ENCODE measurements at regions not wholly inside any gene's neighbourhood (a gene's known extent, or its start where the extent isn't known, plus 50 kb on each side); places are given as distances from the start of the nearest gene placed in this dataset.

GRCh38 chr3:94739420-94739819 lies 676.6 kb downstream of the NSUN3 start:
- no peaks in the 10 kb centered on the region for H3K4me1 ChIP-seq (ENCODE audit: control insufficient read depth in 5 of 5, insufficient read depth in 5 of 5, low read length in 5 of 5)
- no peaks in the 10 kb centered on the region for H3K27me3 ChIP-seq (ENCODE audit: control insufficient read depth in 5 of 5, insufficient read depth in 4 of 5, low read length in 5 of 5)
- no peaks in the 10 kb centered on the region for H3K36me3 ChIP-seq (ENCODE audit: control insufficient read depth in 5 of 5, insufficient read depth in 5 of 5, low read length in 5 of 5)
- no peak overlapping the region for H3K4me3 ChIP-seq (ENCODE audit: low read depth in 1 of 5, low read length in 5 of 5)
- H3K9me3 ChIP-seq (ENCODE audit: control insufficient read depth in 5 of 5, low read length in 5 of 5), result no peaks in the 10 kb centered on the region
- no peak overlapping the region for H3K9ac ChIP-seq (ENCODE audit: low read length in 5 of 5)
- no peak overlapping the region for H3K27ac ChIP-seq (ENCODE audit: low read depth, low read length)

- Histone ChIP-seq H3K9ac (ENCODE audit: low read length in 5 of 5) (no peak overlapping the region), H3K9me3 (ENCODE audit: control insufficient read depth in 5 of 5, low read length in 5 of 5) (no peaks in the 10 kb centered on the region)
Observed at GRCh38 chr3:94758751-94759150, 695.9 kb downstream of the NSUN3 start.

GRCh38 chr3:94772402-94772801 lies 709.5 kb downstream of the NSUN3 start:
- Histone ChIP-seq H3K27ac (ENCODE audit: low read depth, low read length) (no peak overlapping the region), H3K36me3 (ENCODE audit: control insufficient read depth in 5 of 5, insufficient read depth in 5 of 5, low read length in 5 of 5) (no peaks in the 10 kb centered on the region), H3K9me3 (ENCODE audit: control insufficient read depth in 5 of 5, low read length in 5 of 5) (no peaks in the 10 kb centered on the region)

More at GRCh38 chr3:94758751-94759150, 695.9 kb downstream of the NSUN3 start:
- Histone ChIP-seq H3K27me3 (ENCODE audit: control insufficient read depth in 5 of 5, insufficient read depth in 4 of 5, low read length in 5 of 5) (no peaks in the 10 kb centered on the region), H3K36me3 (ENCODE audit: control insufficient read depth in 5 of 5, insufficient read depth in 5 of 5, low read length in 5 of 5) (no peaks in the 10 kb centered on the region), H3K4me3 (ENCODE audit: low read depth in 1 of 5, low read length in 5 of 5) (no peak overlapping the region), H3K4me1 (ENCODE audit: control insufficient read depth in 5 of 5, insufficient read depth in 5 of 5, low read length in 5 of 5) (no peaks in the 10 kb centered on the region), H3K27ac (ENCODE audit: low read depth, low read length) (no peak overlapping the region)

GRCh38 chr3:94775746-94776145 lies 712.9 kb downstream of the NSUN3 start:
- Histone ChIP-seq H3K36me3 (ENCODE audit: control insufficient read depth in 5 of 5, insufficient read depth in 5 of 5, low read length in 5 of 5) (no peaks in the 10 kb centered on the region), H3K9me3 (ENCODE audit: control insufficient read depth in 5 of 5, low read length in 5 of 5) (no peaks in the 10 kb centered on the region), H3K4me3 (ENCODE audit: low read depth in 1 of 5, low read length in 5 of 5) (no peak overlapping the region), H3K27me3 (ENCODE audit: control insufficient read depth in 5 of 5, insufficient read depth in 4 of 5, low read length in 5 of 5) (no peaks in the 10 kb centered on the region), H3K4me1 (ENCODE audit: control insufficient read depth in 5 of 5, insufficient read depth in 5 of 5, low read length in 5 of 5) (no peaks in the 10 kb centered on the region), H3K27ac (ENCODE audit: low read depth, low read length) (no peak overlapping the region), H3K9ac (ENCODE audit: low read length in 5 of 5) (no peak overlapping the region)

More at GRCh38 chr3:94772402-94772801, 709.5 kb downstream of the NSUN3 start:
- Histone ChIP-seq H3K4me3 (ENCODE audit: low read depth in 1 of 5, low read length in 5 of 5) (no peak overlapping the region), H3K4me1 (ENCODE audit: control insufficient read depth in 5 of 5, insufficient read depth in 5 of 5, low read length in 5 of 5) (peaks cover 0 to 8% (median 0%) of the 10 kb centered on the region in 5 donors), H3K27me3 (ENCODE audit: control insufficient read depth in 5 of 5, insufficient read depth in 4 of 5, low read length in 5 of 5) (no peaks in the 10 kb centered on the region), H3K9ac (ENCODE audit: low read length in 5 of 5) (no peak overlapping the region)

- no peaks in the 10 kb centered on the region for H3K36me3 ChIP-seq (ENCODE audit: control insufficient read depth in 5 of 5, insufficient read depth in 5 of 5, low read length in 5 of 5)
- no peak overlapping the region for H3K9ac ChIP-seq (ENCODE audit: low read length in 5 of 5)
- no peak overlapping the region for H3K4me3 ChIP-seq (ENCODE audit: low read depth in 1 of 5, low read length in 5 of 5)
- no peaks in the 10 kb centered on the region for H3K4me1 ChIP-seq (ENCODE audit: control insufficient read depth in 5 of 5, insufficient read depth in 5 of 5, low read length in 5 of 5)
- no peaks in the 10 kb centered on the region for H3K27me3 ChIP-seq (ENCODE audit: control insufficient read depth in 5 of 5, insufficient read depth in 4 of 5, low read length in 5 of 5)
- no peak overlapping the region for H3K27ac ChIP-seq (ENCODE audit: low read depth, low read length)
- no peaks in the 10 kb centered on the region for H3K9me3 ChIP-seq (ENCODE audit: control insufficient read depth in 5 of 5, low read length in 5 of 5)
Observed at GRCh38 chr3:94776401-94776915, 713.6 kb downstream of the NSUN3 start.

- Histone ChIP-seq H3K36me3 (ENCODE audit: control insufficient read depth in 5 of 5, insufficient read depth in 5 of 5, low read length in 5 of 5) (no peaks in the 10 kb centered on the region), H3K27ac (ENCODE audit: low read depth, low read length) (no peak overlapping the region), H3K27me3 (ENCODE audit: control insufficient read depth in 5 of 5, insufficient read depth in 4 of 5, low read length in 5 of 5) (no peaks in the 10 kb centered on the region), H3K9ac (ENCODE audit: low read length in 5 of 5) (no peak overlapping the region), H3K9me3 (ENCODE audit: control insufficient read depth in 5 of 5, low read length in 5 of 5) (no peaks in the 10 kb centered on the region), H3K4me1 (ENCODE audit: control insufficient read depth in 5 of 5, insufficient read depth in 5 of 5, low read length in 5 of 5) (no peaks in the 10 kb centered on the region), H3K4me3 (ENCODE audit: low read depth in 1 of 5, low read length in 5 of 5) (no peak overlapping the region)
Observed at GRCh38 chr3:94778289-94778688, 715.4 kb downstream of the NSUN3 start.

- no peaks in the 10 kb centered on the region for H3K9me3 ChIP-seq (ENCODE audit: control insufficient read depth in 5 of 5, low read length in 5 of 5)
- no peak overlapping the region for H3K4me3 ChIP-seq (ENCODE audit: low read depth in 1 of 5, low read length in 5 of 5)
Observed at GRCh38 chr3:94778814-94779494, 716.1 kb downstream of the NSUN3 start.

GRCh38 chr3:94779699-94780098 lies 716.8 kb downstream of the NSUN3 start:
- H3K27me3 ChIP-seq (ENCODE audit: control insufficient read depth in 5 of 5, insufficient read depth in 4 of 5, low read length in 5 of 5), result no peaks in the 10 kb centered on the region
- H3K4me3 ChIP-seq (ENCODE audit: low read depth in 1 of 5, low read length in 5 of 5), result no peak overlapping the region
- no peaks in the 10 kb centered on the region for H3K9me3 ChIP-seq (ENCODE audit: control insufficient read depth in 5 of 5, low read length in 5 of 5)
- no peak overlapping the region for H3K9ac ChIP-seq (ENCODE audit: low read length in 5 of 5)
- no peak overlapping the region for H3K27ac ChIP-seq (ENCODE audit: low read depth, low read length)
- H3K4me1 ChIP-seq (ENCODE audit: control insufficient read depth in 5 of 5, insufficient read depth in 5 of 5, low read length in 5 of 5), result no peaks in the 10 kb centered on the region
- H3K36me3 ChIP-seq (ENCODE audit: control insufficient read depth in 5 of 5, insufficient read depth in 5 of 5, low read length in 5 of 5), result no peaks in the 10 kb centered on the region

More at GRCh38 chr3:94778814-94779494, 716.1 kb downstream of the NSUN3 start:
- H3K27me3 ChIP-seq (ENCODE audit: control insufficient read depth in 5 of 5, insufficient read depth in 4 of 5, low read length in 5 of 5), result no peaks in the 10 kb centered on the region
- H3K9ac ChIP-seq (ENCODE audit: low read length in 5 of 5), result no peak overlapping the region
- H3K36me3 ChIP-seq (ENCODE audit: control insufficient read depth in 5 of 5, insufficient read depth in 5 of 5, low read length in 5 of 5), result no peaks in the 10 kb centered on the region
- H3K4me1 ChIP-seq (ENCODE audit: control insufficient read depth in 5 of 5, insufficient read depth in 5 of 5, low read length in 5 of 5), result no peaks in the 10 kb centered on the region
- H3K27ac ChIP-seq (ENCODE audit: low read depth, low read length), result no peak overlapping the region

GRCh38 chr3:94784274-94784673 lies 721.4 kb downstream of the NSUN3 start:
- H3K9me3 ChIP-seq (ENCODE audit: control insufficient read depth in 5 of 5, low read length in 5 of 5), result no peaks in the 10 kb centered on the region
- no peaks in the 10 kb centered on the region for H3K27me3 ChIP-seq (ENCODE audit: control insufficient read depth in 5 of 5, insufficient read depth in 4 of 5, low read length in 5 of 5)
- H3K27ac ChIP-seq (ENCODE audit: low read depth, low read length), result no peak overlapping the region
- H3K36me3 ChIP-seq (ENCODE audit: control insufficient read depth in 5 of 5, insufficient read depth in 5 of 5, low read length in 5 of 5), result no peaks in the 10 kb centered on the region
- H3K9ac ChIP-seq (ENCODE audit: low read length in 5 of 5), result no peak overlapping the region
- no peaks in the 10 kb centered on the region for H3K4me1 ChIP-seq (ENCODE audit: control insufficient read depth in 5 of 5, insufficient read depth in 5 of 5, low read length in 5 of 5)
- no peak overlapping the region for H3K4me3 ChIP-seq (ENCODE audit: low read depth in 1 of 5, low read length in 5 of 5)

- no peak overlapping the region for H3K27ac ChIP-seq (ENCODE audit: low read depth, low read length)
- H3K4me3 ChIP-seq (ENCODE audit: low read depth in 1 of 5, low read length in 5 of 5), result no peak overlapping the region
- no peaks in the 10 kb centered on the region for H3K27me3 ChIP-seq (ENCODE audit: control insufficient read depth in 5 of 5, insufficient read depth in 4 of 5, low read length in 5 of 5)
- H3K4me1 ChIP-seq (ENCODE audit: control insufficient read depth in 5 of 5, insufficient read depth in 5 of 5, low read length in 5 of 5), result no peaks in the 10 kb centered on the region
- no peaks in the 10 kb centered on the region for H3K36me3 ChIP-seq (ENCODE audit: control insufficient read depth in 5 of 5, insufficient read depth in 5 of 5, low read length in 5 of 5)
- H3K9ac ChIP-seq (ENCODE audit: low read length in 5 of 5), result no peak overlapping the region
- H3K9me3 ChIP-seq (ENCODE audit: control insufficient read depth in 5 of 5, low read length in 5 of 5), result no peaks in the 10 kb centered on the region
Observed at GRCh38 chr3:94787066-94787465, 724.2 kb downstream of the NSUN3 start.

All from subcutaneous abdominal adipose tissue (tissue), 5 donors.